ENCODE measurements at regions not wholly inside any gene's neighbourhood (a gene's known extent, or its start where the extent isn't known, plus 50 kb on each side); places are given as distances from the start of the nearest gene placed in this dataset.

GRCh38 chr4:75107755-75108612, 175.1 kb downstream of the PARM1 start (continued):
- TF ChIP-seq REST (IDR thresholded peaks at IDR 0.05; ENCODE audit: borderline replicate concordance in 1 of 2, low read depth in 1 of 2, low read length in 2 of 2) = no peak
- no peak for TF ChIP-seq ZNF576 (CRISPR knock-in tag; IDR thresholded peaks at IDR 0.05)

GRCh38 chr4:75102787-75103085, 169.8 kb downstream of the PARM1 start:
- Histone ChIP-seq H3K27me3 (ENCODE audit: control insufficient read depth in 1 of 2, insufficient read depth in 2 of 2, low read length in 2 of 2) (no peaks in the 10 kb centered on the region), H3K36me3 (replicated peaks in 1 of 2; ENCODE audit: control insufficient read depth in 1 of 2, insufficient read depth in 2 of 2, low read length in 2 of 2) (no peaks in the 10 kb centered on the region), H3K9ac (ENCODE audit: insufficient read depth, low read depth, low read length) (no peak overlapping the region), H3K9me3 (ENCODE audit: low read length) (no peaks in the 10 kb centered on the region), H3K79me2 (ENCODE audit: insufficient read depth, low read length) (no peaks in the 10 kb centered on the region), H4K20me1 (ENCODE audit: insufficient read depth, low read length) (no peaks in the 10 kb centered on the region), H3K27ac (ENCODE audit: extremely low read length, insufficient read depth, low read length) (no peak overlapping the region), H3K4me2 (ENCODE audit: low read depth, low read length) (no peak overlapping the region), H3K4me3 (replicated peaks in 1 of 3; ENCODE audit: insufficient read depth in 1 of 3, low read depth in 2 of 3, low read length in 3 of 3) (no peak overlapping the region), H3K4me1 (ENCODE audit: insufficient read depth, low read length) (no peaks in the 10 kb centered on the region), H2AFZ (ENCODE audit: low read length) (no peak overlapping the region)
- no peak for DNase-seq (ENCODE audit: low spot score)
- no peak for FAIRE-seq
- in situ Hi-C loops (cut with HindIII; ENCODE audit: extremely low pct_ligation_motif_present, low pct_unique_long_range_greater_than_20kb) (no loop called here), intact Hi-C loops (cut with micrococcal nuclease; ENCODE audit: unreplicated experiment) (no loop called here)
- no peak for ATAC-seq
- no TSS peak for BruUV-seq (replicated peaks)
- POLR2A ChIA-PET = no interaction called here
- CTCF ChIA-PET (ENCODE audit: low intra/inter-chr PET ratio, low total read pairs) = no interaction called here
- TF ChIP-seq BATF2 (CRISPR knock-in tag; IDR thresholded peaks at IDR 0.05) (no peak), HIVEP1 (CRISPR knock-in tag; IDR thresholded peaks at IDR 0.05) (no peak), ZNF766 (CRISPR knock-in tag; IDR thresholded peaks at IDR 0.05; ENCODE audit: borderline replicate concordance) (no peak), WIZ (CRISPR knock-in tag; IDR thresholded peaks at IDR 0.05) (no peak), TRIM22 (IDR thresholded peaks at IDR 0.05) (no peak), POGZ (CRISPR knock-in tag; IDR thresholded peaks at IDR 0.05) (no peak), ZBTB44 (CRISPR knock-in tag; IDR thresholded peaks at IDR 0.05) (no peak), ZNF362 (CRISPR knock-in tag; IDR thresholded peaks at IDR 0.05; ENCODE audit: borderline replicate concordance) (no peak), SALL1 (CRISPR knock-in tag; IDR thresholded peaks at IDR 0.05) (no peak)
